ENCODE measurements at regions not wholly inside any gene's neighbourhood (a gene's known extent, or its start where the extent isn't known, plus 50 kb on each side); places are given as distances from the start of the nearest gene placed in this dataset.
A peak's percentile ranks its signal among the peaks of the same experiment; 100 is the strongest.
"Not testable (repeated sequence)": the region's sequence is repeated elsewhere in the genome, so short reads cannot be mapped to it uniquely, and the experiment has no call there.

DNA sequence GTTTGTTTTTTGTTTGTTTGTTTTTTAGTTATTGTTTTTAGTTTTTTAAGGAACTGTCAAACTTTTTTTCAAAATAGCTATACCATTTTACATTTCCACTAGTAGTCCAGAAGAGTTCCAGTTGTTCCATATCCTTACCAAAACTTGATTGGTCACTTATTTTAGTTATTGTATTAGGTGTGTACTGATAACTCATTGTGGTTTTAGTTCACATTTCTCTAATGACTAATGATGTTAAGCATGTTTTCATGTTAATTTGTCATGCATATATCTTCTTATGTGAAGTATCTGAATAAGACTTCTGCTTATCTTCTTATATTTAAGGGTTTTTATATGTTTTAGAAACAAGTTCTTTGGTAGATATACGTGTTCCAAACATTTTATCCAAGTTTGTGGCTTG is 89.5 kb downstream of the CD200R1L start:
- no peak for DNase-seq (ENCODE audit: low read depth in 1 of 2, low spot score in 1 of 2)
- H3K4me3 ChIP-seq: no peak overlapping the region
- POLR2A ChIA-PET: no interaction called here
- no peak for ATAC-seq
- TF ChIP-seq ZFP36 (IDR thresholded peaks at IDR 0.05; ENCODE audit: borderline replicate concordance, partially characterized antibody) (no peak), EHMT2 (IDR thresholded peaks at IDR 0.05; ENCODE audit: low read depth) (no peak), ESRRA (IDR thresholded peaks at IDR 0.05; ENCODE audit: borderline replicate concordance, low read length) (no peak), RAD21 (conservative IDR thresholded peaks at IDR 0.05 in 1 of 2, IDR thresholded peaks at IDR 0.05 in 1 of 2) (no peak)
- TF ChIP-seq, protein P1, sequence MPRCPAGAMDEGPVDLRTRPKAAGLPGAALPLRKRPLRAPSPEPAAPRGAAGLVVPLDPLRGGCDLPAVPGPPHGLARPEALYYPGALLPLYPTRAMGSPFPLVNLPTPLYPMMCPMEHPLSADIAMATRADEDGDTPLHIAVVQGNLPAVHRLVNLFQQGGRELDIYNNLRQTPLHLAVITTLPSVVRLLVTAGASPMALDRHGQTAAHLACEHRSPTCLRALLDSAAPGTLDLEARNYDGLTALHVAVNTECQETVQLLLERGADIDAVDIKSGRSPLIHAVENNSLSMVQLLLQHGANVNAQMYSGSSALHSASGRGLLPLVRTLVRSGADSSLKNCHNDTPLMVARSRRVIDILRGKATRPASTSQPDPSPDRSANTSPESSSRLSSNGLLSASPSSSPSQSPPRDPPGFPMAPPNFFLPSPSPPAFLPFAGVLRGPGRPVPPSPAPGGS (IDR thresholded peaks at IDR 0.05): no peak
- TF ChIP-seq, protein P2, sequence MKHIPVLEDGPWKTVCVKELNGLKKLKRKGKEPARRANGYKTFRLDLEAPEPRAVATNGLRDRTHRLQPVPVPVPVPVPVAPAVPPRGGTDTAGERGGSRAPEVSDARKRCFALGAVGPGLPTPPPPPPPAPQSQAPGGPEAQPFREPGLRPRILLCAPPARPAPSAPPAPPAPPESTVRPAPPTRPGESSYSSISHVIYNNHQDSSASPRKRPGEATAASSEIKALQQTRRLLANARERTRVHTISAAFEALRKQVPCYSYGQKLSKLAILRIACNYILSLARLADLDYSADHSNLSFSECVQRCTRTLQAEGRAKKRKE (CRISPR knock-in tag; IDR thresholded peaks at IDR 0.05; ENCODE audit: low read depth): no peak
- TF ChIP-seq, protein P3, sequence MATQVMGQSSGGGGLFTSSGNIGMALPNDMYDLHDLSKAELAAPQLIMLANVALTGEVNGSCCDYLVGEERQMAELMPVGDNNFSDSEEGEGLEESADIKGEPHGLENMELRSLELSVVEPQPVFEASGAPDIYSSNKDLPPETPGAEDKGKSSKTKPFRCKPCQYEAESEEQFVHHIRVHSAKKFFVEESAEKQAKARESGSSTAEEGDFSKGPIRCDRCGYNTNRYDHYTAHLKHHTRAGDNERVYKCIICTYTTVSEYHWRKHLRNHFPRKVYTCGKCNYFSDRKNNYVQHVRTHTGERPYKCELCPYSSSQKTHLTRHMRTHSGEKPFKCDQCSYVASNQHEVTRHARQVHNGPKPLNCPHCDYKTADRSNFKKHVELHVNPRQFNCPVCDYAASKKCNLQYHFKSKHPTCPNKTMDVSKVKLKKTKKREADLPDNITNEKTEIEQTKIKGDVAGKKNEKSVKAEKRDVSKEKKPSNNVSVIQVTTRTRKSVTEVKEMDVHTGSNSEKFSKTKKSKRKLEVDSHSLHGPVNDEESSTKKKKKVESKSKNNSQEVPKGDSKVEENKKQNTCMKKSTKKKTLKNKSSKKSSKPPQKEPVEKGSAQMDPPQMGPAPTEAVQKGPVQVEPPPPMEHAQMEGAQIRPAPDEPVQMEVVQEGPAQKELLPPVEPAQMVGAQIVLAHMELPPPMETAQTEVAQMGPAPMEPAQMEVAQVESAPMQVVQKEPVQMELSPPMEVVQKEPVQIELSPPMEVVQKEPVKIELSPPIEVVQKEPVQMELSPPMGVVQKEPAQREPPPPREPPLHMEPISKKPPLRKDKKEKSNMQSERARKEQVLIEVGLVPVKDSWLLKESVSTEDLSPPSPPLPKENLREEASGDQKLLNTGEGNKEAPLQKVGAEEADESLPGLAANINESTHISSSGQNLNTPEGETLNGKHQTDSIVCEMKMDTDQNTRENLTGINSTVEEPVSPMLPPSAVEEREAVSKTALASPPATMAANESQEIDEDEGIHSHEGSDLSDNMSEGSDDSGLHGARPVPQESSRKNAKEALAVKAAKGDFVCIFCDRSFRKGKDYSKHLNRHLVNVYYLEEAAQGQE (IDR thresholded peaks at IDR 0.05): no peak
- FAIRE-seq: no peak
- peaks cover 9% of the 10 kb centered on the region for H3K4me1 ChIP-seq
- CTCF ChIA-PET: interaction anchor here (1.2 kb wide), 1 partner anchor 115 kb away, joined by 3 read pairs; no protein-coding TSS in a partner anchor
- no peak overlapping the region for H3K4me2 ChIP-seq
- peaks cover 7% of the 10 kb centered on the region; the same call in 1 of the 3 replicates for H3K9me3 ChIP-seq
- H3K27ac ChIP-seq: no peak overlapping the region
- 76% methylated on average over 1 of the region's 1 CpG for WGBS (ENCODE audit: missing lambda C conversion rate)

DNA sequence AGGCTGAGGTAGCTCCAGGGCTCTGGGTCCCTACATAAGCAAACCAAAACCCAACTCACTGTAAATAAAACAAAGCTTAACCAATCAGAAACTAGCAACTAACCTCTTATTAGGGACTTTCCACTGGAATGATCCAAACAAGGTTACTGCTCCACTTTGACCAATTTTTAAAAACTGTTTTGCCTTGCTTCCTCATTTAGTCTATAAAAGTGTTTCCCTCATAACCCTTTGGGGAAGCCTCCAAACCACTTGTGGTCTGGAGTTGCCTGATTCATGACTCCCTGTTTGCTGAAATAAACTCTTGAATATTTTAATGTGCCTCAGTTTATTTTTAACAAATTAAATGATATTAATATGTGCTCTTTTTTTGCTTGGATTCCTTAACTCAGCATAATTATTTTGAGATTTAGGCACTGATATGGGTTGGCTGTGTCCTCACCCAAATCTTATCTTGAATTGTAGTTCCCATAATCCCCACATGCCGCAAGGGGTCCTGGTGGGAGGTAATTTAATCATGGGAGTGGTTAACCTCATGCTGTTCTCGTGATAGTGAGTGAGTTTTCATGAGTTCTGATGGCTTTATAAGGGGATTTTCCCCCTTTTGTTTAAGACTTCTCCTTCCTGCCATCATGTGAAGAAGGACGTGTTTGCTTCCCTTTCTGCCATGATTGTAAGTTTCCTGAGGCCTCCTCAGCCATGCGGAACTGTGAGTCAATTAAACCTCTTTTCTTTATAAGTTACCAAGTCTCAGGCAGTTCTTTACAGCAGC is 90.6 kb downstream of the CD200R1L start:
- no peak overlapping the region for H3K27ac ChIP-seq
- H3K4me1 ChIP-seq: peaks cover 21% of the 10 kb centered on the region
- TF ChIP-seq RFX5 (IDR thresholded peaks at IDR 0.05) (no peak), MAZ (IDR thresholded peaks at IDR 0.05; ENCODE audit: borderline replicate concordance, low read depth, low read length) (no peak), FOSL2 (IDR thresholded peaks at IDR 0.05) (no peak), FOSL2 (CRISPR knock-in tag; IDR thresholded peaks at IDR 0.05) (no peak), CHD2 (IDR thresholded peaks at IDR 0.05; ENCODE audit: low read length, partially characterized antibody) (no peak), ZNF302 (CRISPR knock-in tag; IDR thresholded peaks at IDR 0.05) (no peak), TFCP2L1 (CRISPR knock-in tag; IDR thresholded peaks at IDR 0.05) (no peak), FOXS1 (CRISPR knock-in tag; IDR thresholded peaks at IDR 0.05) (no peak), CBX2 (IDR thresholded peaks at IDR 0.05; ENCODE audit: borderline replicate concordance, low read depth) (no peak)
- TF ChIP-seq, protein P4, sequence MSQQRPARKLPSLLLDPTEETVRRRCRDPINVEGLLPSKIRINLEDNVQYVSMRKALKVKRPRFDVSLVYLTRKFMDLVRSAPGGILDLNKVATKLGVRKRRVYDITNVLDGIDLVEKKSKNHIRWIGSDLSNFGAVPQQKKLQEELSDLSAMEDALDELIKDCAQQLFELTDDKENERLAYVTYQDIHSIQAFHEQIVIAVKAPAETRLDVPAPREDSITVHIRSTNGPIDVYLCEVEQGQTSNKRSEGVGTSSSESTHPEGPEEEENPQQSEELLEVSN (IDR thresholded peaks at IDR 0.05; ENCODE audit: borderline replicate concordance, low read depth): no peak
- ChIA-PET CTCF (interaction anchor here (1.2 kb wide), 1 partner anchor 114 kb away, joined by 3 read pairs; no protein-coding TSS in a partner anchor), POLR2A (no interaction called here)
- H3K9me3 ChIP-seq: peaks cover 7% of the 10 kb centered on the region; the same call in 1 of the 3 replicates
- no peak overlapping the region for H3K4me2 ChIP-seq
- FAIRE-seq (no peak), ATAC-seq (no peak), DNase-seq (ENCODE audit: low read depth in 1 of 2, low spot score in 1 of 2) (no peak)
- 71% methylated on average over 4 of the region's 4 CpGs for WGBS (ENCODE audit: missing lambda C conversion rate)
- H3K4me3 ChIP-seq: no peak overlapping the region

DNA sequence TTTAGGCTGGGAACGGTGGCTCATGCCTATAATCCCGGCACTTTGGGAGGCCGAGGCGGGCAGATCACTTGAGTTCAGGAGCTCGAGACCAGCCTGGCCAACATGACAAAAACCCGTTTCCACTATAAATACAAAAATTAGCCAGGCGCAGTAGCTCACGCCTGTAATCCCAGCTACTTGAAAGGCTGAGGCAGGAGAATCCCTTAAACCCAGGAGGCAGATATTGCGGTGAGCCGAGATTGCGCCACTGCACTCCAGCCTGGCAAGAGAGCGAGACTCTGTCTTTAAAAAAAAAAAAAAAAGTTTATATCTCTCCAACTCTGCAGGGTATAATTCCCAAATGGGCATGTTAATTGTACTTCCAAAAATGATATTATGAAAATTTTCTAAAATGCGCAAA is 91.6 kb downstream of the CD200R1L start:
- ATAC-seq; H3K4me3 ChIP-seq; CTCF ChIA-PET; H3K9me3 ChIP-seq; DNase-seq (ENCODE audit: low read depth in 1 of 2, low spot score in 1 of 2); POLR2A ChIA-PET; FAIRE-seq; H3K4me2 ChIP-seq: not testable (repeated sequence)
- WGBS (ENCODE audit: missing lambda C conversion rate): 88% methylated on average over 13 of the region's 13 CpGs
- Histone ChIP-seq H3K27ac (peak overlapping the region in 1 of 2 experiments; percentile 23; a peak in 1 of 6 replicates), H3K4me1 (peaks cover 27% of the 10 kb centered on the region)

Data from A549 (cell line).